Endothelial cell of umbilical vein (primary cell): ENCODE measurements at regions not wholly inside any gene's neighbourhood (a gene's known extent, or its start where the extent isn't known, plus 50 kb on each side); places are given as distances from the start of the nearest gene placed in this dataset.

ENCODE experiments used
- BruUV-seq: library from RNA; stranded (reverse); fragments of 400-500 nt; replicated peaks from 2 replicates; lab custom pipeline; 2021; lab: Mats Ljungman, UMichigan
- CTCF ChIA-PET: fragments of 300-600, 350-600 bp; sonication (Branson Sonifier 250); formaldehyde crosslinking; loops from one replicate; lab custom pipeline; 2021; ENCODE audit warnings: antibody characterized with exemption, inconsistent platforms; lab: Charles Lee
- POLR2A ChIA-PET: fragments of 300-600, 350-600 bp; sonication (Branson Sonifier 250); formaldehyde crosslinking; loops from one replicate; lab custom pipeline; 2021; ENCODE audit warnings: antibody characterized with exemption, inconsistent platforms; lab: Charles Lee
- DNase-seq: peaks from one replicate; pipeline ENCODE4 v3.0.0-alpha.2; 2011; ENCODE audit warnings: low read depth, low spot score
- FAIRE-seq: peaks from 2 replicates; lab custom pipeline; 2011; peaks lifted over from hg19 to GRCh38; lab: Jason Lieb, UNC
- H2AFZ ChIP-seq: 2 replicates; pipeline ENCODE4 v1.6.0; 2012; ENCODE audit warnings: low read depth, low read length, control low read depth, inconsistent platforms
- H3K27ac ChIP-seq: 2 replicates; pipeline ENCODE4 v1.5.1; 2011; ENCODE audit warnings: low read depth, mild to moderate bottlenecking, control low read depth, low read length, moderate library complexity; ENCODE audit not compliant: insufficient read depth
- H3K27me3 ChIP-seq, 2 experiments: 2 replicates each; pipeline versions ENCODE4 v1.6.0 to v1.6.1; 2011; ENCODE audit warnings: low read length in 2 of 2, mixed read lengths in 1 of 2; ENCODE audit not compliant: control insufficient read depth in 2 of 2, insufficient read depth in 2 of 2
- H3K36me3 ChIP-seq, 2 experiments: 2 replicates in 1 of 2; 3 replicates in 1 of 2; pipeline ENCODE4 v1.5.1; 2011; ENCODE audit warnings: low read length in 2 of 2, mild to moderate bottlenecking in 1 of 2, moderate library complexity in 1 of 2; ENCODE audit not compliant: control insufficient read depth in 2 of 2, insufficient read depth in 2 of 2; ENCODE audit errors: extremely low read depth in 1 of 2
- H3K4me1 ChIP-seq: 3 replicates; pipeline ENCODE4 v1.5.1; 2011; ENCODE audit warnings: mild to moderate bottlenecking, low read length; ENCODE audit not compliant: control insufficient read depth, insufficient read depth; ENCODE audit errors: extremely low read depth
- H3K4me2 ChIP-seq: 2 replicates; pipeline ENCODE4 v1.6.1; 2011; ENCODE audit warnings: low read length, control low read depth, mixed read lengths; ENCODE audit not compliant: insufficient read depth
- H3K4me3 ChIP-seq, 3 experiments: fragments of 200-600 bp in 1 of 3; sonication (generic), shearing (Covaris generic) in 1 of 3; replicated peaks in 1 of 3; 2 replicates each; pipeline ENCODE4 v1.5.1; 2011 to 2016; ENCODE audit warnings: control low read depth in 3 of 3, low read length in 3 of 3, mild to moderate bottlenecking in 2 of 3, inconsistent platforms in 1 of 3, low read depth in 1 of 3, moderate library complexity in 1 of 3; ENCODE audit not compliant: insufficient read depth in 1 of 3
- H3K79me2 ChIP-seq: 2 replicates; pipeline ENCODE4 v1.6.0; 2012; ENCODE audit warnings: low read length, inconsistent platforms; ENCODE audit not compliant: control insufficient read depth, insufficient read depth
- H3K9ac ChIP-seq: replicated peaks from 2 replicates; pipeline ENCODE3; 2011; ENCODE audit warnings: low read length, control low read depth; ENCODE audit not compliant: insufficient read depth; ENCODE audit errors: extremely low read depth
- H3K9me1 ChIP-seq: replicated peaks from 3 replicates; pipeline ENCODE4 v1.6.0; 2011; ENCODE audit warnings: mild to moderate bottlenecking, low read length; ENCODE audit not compliant: control insufficient read depth, insufficient read depth; ENCODE audit errors: extremely low read depth
- H3K9me3 ChIP-seq: replicated peaks from 2 replicates; pipeline ENCODE4 v1.5.1; 2012; ENCODE audit warnings: low read length, inconsistent platforms; ENCODE audit not compliant: control insufficient read depth, insufficient read depth
- H4K20me1 ChIP-seq: replicated peaks from 2 replicates; pipeline ENCODE3; 2011; ENCODE audit warnings: mild to moderate bottlenecking, low read length; ENCODE audit not compliant: control insufficient read depth, insufficient read depth; ENCODE audit errors: extremely low read depth
- CTCF ChIP-seq, 2 donors: IDR thresholded peaks; 1 replicate in 1 of 2; 2 replicates in 1 of 2; pipeline ENCODE4 v1.5.1; 2011; ENCODE audit warnings: low read length in 2 of 2, mild to moderate bottlenecking in 2 of 2, moderate library complexity in 2 of 2, control low read depth in 1 of 2, inconsistent platforms in 1 of 2, low read depth in 1 of 2; ENCODE audit not compliant: insufficient read depth in 1 of 2; ENCODE audit errors: extremely low read depth in 1 of 2
- EZH2 ChIP-seq: IDR thresholded peaks from 2 replicates; pipeline ENCODE4 v1.6.1; 2012; ENCODE audit warnings: borderline replicate concordance, low read depth, mild to moderate bottlenecking, moderate library complexity, low read length, inconsistent platforms; ENCODE audit not compliant: severe bottlenecking
- FOS ChIP-seq: IDR thresholded peaks from 2 replicates; pipeline ENCODE4 v1.6.1; 2011; ENCODE audit warnings: mild to moderate bottlenecking, low read length, moderate library complexity, borderline replicate concordance; ENCODE audit not compliant: insufficient read depth
- GATA2 ChIP-seq: IDR thresholded peaks from 2 replicates; pipeline ENCODE4 v1.7.0; 2011; ENCODE audit warnings: low read depth, mild to moderate bottlenecking, moderate library complexity, mixed read lengths, low read length; ENCODE audit not compliant: insufficient read length, insufficient read depth
- MAX ChIP-seq: IDR thresholded peaks from 2 replicates; pipeline ENCODE4 v1.6.1; 2011; ENCODE audit not compliant: insufficient read depth, insufficient read length
- POLR2A ChIP-seq: IDR thresholded peaks from 2 replicates; pipeline ENCODE4 v1.6.1; 2012; ENCODE audit warnings: low read depth, mild to moderate bottlenecking, control low read depth, low read length
- POLR2AphosphoS5 ChIP-seq: IDR thresholded peaks from 2 replicates; pipeline ENCODE4 v1.6.1; 2012; ENCODE audit warnings: low read depth, mild to moderate bottlenecking, control low read depth, low read length, moderate library complexity; ENCODE audit not compliant: insufficient read depth
- dilution Hi-C: fragments of 300-500 bp; cut with MboI; formaldehyde crosslinking; loops from one replicate; pipeline ENCODE4 v1.15.0; 2019; ENCODE audit warnings: low sequenced_read_pairs; ENCODE audit not compliant: extremely low pct_ligation_motif_present
- intact Hi-C: fragments of 100-400 bp; cut with micrococcal nuclease; formaldehyde crosslinking; loops from one replicate; pipeline ENCODE4 v1.10.0; 2022

DNA sequence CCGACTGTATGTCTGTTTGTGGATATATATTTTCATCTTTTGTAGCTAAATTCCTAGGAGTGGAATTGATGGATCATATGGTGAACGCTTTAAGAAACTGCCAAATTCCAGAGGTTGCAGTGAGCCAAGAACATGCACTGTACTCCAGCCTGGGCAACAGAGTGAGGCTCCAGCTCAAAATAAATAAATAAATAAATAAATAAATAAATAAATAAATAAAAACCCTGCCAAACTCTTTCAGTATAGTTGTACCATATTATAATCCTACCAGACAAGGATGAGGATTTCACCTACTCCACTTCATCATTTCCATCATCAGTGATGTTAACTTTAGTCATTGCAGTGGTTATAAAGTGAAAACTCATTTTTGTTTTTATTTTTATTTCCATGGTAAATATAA is 325.1 kb upstream of the ANXA10 start:
- ChIA-PET POLR2A (no interaction called here), CTCF (no interaction called here)
- Histone ChIP-seq H3K9me1 (no peaks in the 10 kb centered on the region), H3K79me2 (no peaks in the 10 kb centered on the region), H3K4me3 (no peak overlapping the region), H3K27ac (no peak overlapping the region), H3K9me3 (no peaks in the 10 kb centered on the region), H3K36me3 (no peaks in the 10 kb centered on the region), H2AFZ (no peak overlapping the region), H3K4me2 (no peak overlapping the region), H4K20me1 (no peaks in the 10 kb centered on the region), H3K27me3 (no peaks in the 10 kb centered on the region), H3K4me1 (no peaks in the 10 kb centered on the region), H3K9ac (no peak overlapping the region)
- FAIRE-seq (no peak), DNase-seq (no peak)
- TF ChIP-seq FOS (no peak), GATA2 (no peak), POLR2A (no peak), MAX (no peak), EZH2 (no peak), POLR2AphosphoS5 (no peak)
- dilution Hi-C loops (no loop called here), intact Hi-C loops (no loop called here)
- BruUV-seq, result no TSS peak

DNA sequence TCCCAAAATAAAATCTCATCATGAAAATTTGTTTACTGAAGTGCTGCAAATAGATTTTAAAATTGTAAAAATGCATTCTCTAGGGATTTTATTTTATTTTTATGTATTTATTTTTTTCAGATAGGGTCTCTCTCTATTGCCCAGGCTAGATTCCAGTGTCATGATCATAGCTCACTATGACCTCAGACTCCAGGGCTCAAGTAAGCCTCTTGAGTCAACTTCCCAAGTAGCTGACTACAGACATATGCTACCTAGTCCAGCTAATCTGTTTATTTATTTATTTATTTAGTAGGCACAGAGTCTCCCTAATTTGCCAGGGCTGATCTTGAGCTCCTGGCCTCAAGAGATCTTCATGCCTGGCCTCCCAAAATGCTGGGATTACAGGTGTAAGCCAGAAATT is 317.7 kb upstream of the ANXA10 start:
- CTCF ChIA-PET, result no interaction called here
- dilution Hi-C loops, result no loop called here
- H3K79me2 ChIP-seq, result no peaks in the 10 kb centered on the region

More for the DNA sequence above, 317.7 kb upstream of the ANXA10 start:
- H3K27me3 ChIP-seq, result no peaks in the 10 kb centered on the region
- H3K9me1 ChIP-seq, result no peaks in the 10 kb centered on the region
- no peak overlapping the region for H3K9ac ChIP-seq
- POLR2A ChIA-PET, result no interaction called here
- H3K36me3 ChIP-seq, result no peaks in the 10 kb centered on the region
- H3K9me3 ChIP-seq, result no peaks in the 10 kb centered on the region
- H3K27ac ChIP-seq, result no peak overlapping the region
- intact Hi-C loops, result no loop called here
- no peak overlapping the region for H3K4me3 ChIP-seq
- H3K4me1 ChIP-seq, result no peaks in the 10 kb centered on the region
- DNase-seq (no peak), FAIRE-seq (no peak)
- no peaks in the 10 kb centered on the region for H4K20me1 ChIP-seq
- no TSS peak for BruUV-seq
- H3K4me2 ChIP-seq, result no peak overlapping the region
- TF ChIP-seq GATA2, result no peak
- no peak for TF ChIP-seq CTCF (IDR thresholded peaks at IDR 0.05; ENCODE audit: extremely low read depth in 1 of 2, insufficient read depth in 1 of 2, low read depth in 1 of 2, low read length in 2 of 2)
- TF ChIP-seq POLR2A, result no peak
- TF ChIP-seq MAX, result no peak
- TF ChIP-seq FOS, result no peak
- H2AFZ ChIP-seq, result no peak overlapping the region
